WERI-Rb-1 (cell line): ENCODE measurements at regions not wholly inside any gene's neighbourhood (a gene's known extent, or its start where the extent isn't known, plus 50 kb on each side); places are given as distances from the start of the nearest gene placed in this dataset.

Experiments
- DNase-seq: peaks from one replicate; pipeline ENCODE4 v3.0.0-alpha.2; 2020
- H3K27ac ChIP-seq: fragments of 250-450 bp; sonication (Bioruptor Pico); 2 replicates; pipeline ENCODE4 v1.5.1; 2020; ENCODE audit warnings: mild to moderate bottlenecking, moderate library complexity
- H3K27me3 ChIP-seq: fragments of 250-450 bp; sonication (Bioruptor Pico); 2 replicates; pipeline ENCODE4 v1.5.1; 2021; ENCODE audit warnings: mild to moderate bottlenecking, low read depth, moderate library complexity; ENCODE audit not compliant: insufficient read depth, severe bottlenecking
- H3K36me3 ChIP-seq: fragments of 250-450 bp; sonication (Bioruptor Pico); 2 replicates; pipeline ENCODE4 v1.5.1; 2020; ENCODE audit warnings: mild to moderate bottlenecking, moderate library complexity
- H3K4me3 ChIP-seq: 2 replicates; pipeline ENCODE4 v1.5.1; 2011; ENCODE audit warnings: low read depth, mild to moderate bottlenecking, control low read depth, low read length
- H3K9me3 ChIP-seq: fragments of 250-450 bp; sonication (Bioruptor Pico); 2 replicates; pipeline ENCODE4 v1.5.1; 2021; ENCODE audit warnings: mild to moderate bottlenecking, moderate library complexity; ENCODE audit not compliant: severe bottlenecking
- CTCF ChIP-seq: IDR thresholded peaks from 2 replicates; pipeline ENCODE4 v1.5.1; 2011; ENCODE audit warnings: low read depth, mild to moderate bottlenecking, control low read depth, inconsistent platforms, low read length

GRCh38 chrX:4091046-4091760, 377.8 kb upstream of the PRKX start:
- Histone ChIP-seq H3K4me3 (no peak overlapping the region), H3K36me3 (no peaks in the 10 kb centered on the region), H3K9me3 (no peaks in the 10 kb centered on the region), H3K27ac (no peak overlapping the region), H3K27me3 (peaks cover 61% of the 10 kb centered on the region)
- no peak for TF ChIP-seq CTCF
- DNase-seq, result no peak

GRCh38 chrX:4059893-4060292, 346.4 kb upstream of the PRKX start:
- Histone ChIP-seq H3K9me3 (no peaks in the 10 kb centered on the region), H3K4me3 (no peak overlapping the region), H3K36me3 (no peaks in the 10 kb centered on the region), H3K27me3 (peaks cover 16% of the 10 kb centered on the region), H3K27ac (no peak overlapping the region)
- no peak for TF ChIP-seq CTCF
- DNase-seq, result no peak

GRCh38 chrX:4043951-4044350, 330.5 kb upstream of the PRKX start:
- H3K36me3 ChIP-seq, result no peaks in the 10 kb centered on the region
- DNase-seq, result no peak
- no peak for TF ChIP-seq CTCF
- no peak overlapping the region for H3K4me3 ChIP-seq
- H3K9me3 ChIP-seq, result no peaks in the 10 kb centered on the region
- peaks cover 48% of the 10 kb centered on the region for H3K27me3 ChIP-seq
- no peak overlapping the region for H3K27ac ChIP-seq

GRCh38 chrX:4035874-4036273, 322.4 kb upstream of the PRKX start:
- no peak for DNase-seq
- H3K4me3 ChIP-seq, result no peak overlapping the region

GRCh38 chrX:4028151-4028550, 314.7 kb upstream of the PRKX start:
- peaks cover 30% of the 10 kb centered on the region for H3K27me3 ChIP-seq
- H3K9me3 ChIP-seq, result no peaks in the 10 kb centered on the region
- H3K36me3 ChIP-seq, result no peaks in the 10 kb centered on the region
- DNase-seq, result no peak
- no peak for TF ChIP-seq CTCF
- H3K4me3 ChIP-seq, result no peak overlapping the region
- no peak overlapping the region for H3K27ac ChIP-seq

More at GRCh38 chrX:4035874-4036273, 322.4 kb upstream of the PRKX start:
- Histone ChIP-seq H3K36me3 (no peaks in the 10 kb centered on the region), H3K9me3 (no peaks in the 10 kb centered on the region), H3K27ac (no peak overlapping the region), H3K27me3 (peaks cover 41% of the 10 kb centered on the region)
- no peak for TF ChIP-seq CTCF

GRCh38 chrX:4005281-4005680, 291.8 kb upstream of the PRKX start:
- Histone ChIP-seq H3K4me3 (no peak overlapping the region), H3K27ac (no peak overlapping the region), H3K9me3 (no peaks in the 10 kb centered on the region), H3K36me3 (no peaks in the 10 kb centered on the region), H3K27me3 (peaks cover 56% of the 10 kb centered on the region)
- no peak for DNase-seq
- TF ChIP-seq CTCF, result no peak
